ENCODE measurements at regions not wholly inside any gene's neighbourhood (a gene's known extent, or its start where the extent isn't known, plus 50 kb on each side); places are given as distances from the start of the nearest gene placed in this dataset.

- H3K4me1 ChIP-seq (ENCODE audit: insufficient read depth, low read length), result peaks cover 9% of the 10 kb centered on the region; the same call in 1 of the 2 replicates
- H4K5ac ChIP-seq (ENCODE audit: insufficient read length, low read depth, low read length), result no peak overlapping the region
- H3K23me2 ChIP-seq (ENCODE audit: insufficient read length, low read depth, low read length, poor library complexity, severe bottlenecking), result no peaks in the 10 kb centered on the region
- H2BK15ac ChIP-seq (ENCODE audit: low read depth, low read length), result no peak overlapping the region
- H2AK5ac ChIP-seq (ENCODE audit: insufficient read length, low read length), result no peak overlapping the region
- Mint-ChIP-seq H3K4me3 (no peak overlapping the region), H3K36me3 (ENCODE audit: insufficient read depth in 1 of 3, low read depth in 3 of 3) (peaks cover 0 to 4% (median 0%) of the 10 kb centered on the region in 3 experiments; a peak in 1 of 7 replicates), H3K9me3 (no peaks in the 10 kb centered on the region), H3K4me1 (peaks cover 35 to 51% of the 10 kb centered on the region in 2 experiments), H3K27me3 (ENCODE audit: low read depth) (no peaks in the 10 kb centered on the region), H3K27ac (no peak overlapping the region)
- no peak overlapping the region for H3K27ac ChIP-seq (ENCODE audit: insufficient read length, low read depth, low read length)
- H3K79me2 ChIP-seq (ENCODE audit: insufficient read depth, low read length), result no peaks in the 10 kb centered on the region
- H3T11ph ChIP-seq (ENCODE audit: low read length), result no peak overlapping the region
- no peak for DNase-seq
- no peak overlapping the region for H2AFZ ChIP-seq (ENCODE audit: low read length)
- no peak overlapping the region for H3K4me2 ChIP-seq (ENCODE audit: insufficient read depth, insufficient read length, low read length)
- no peak overlapping the region for H2BK20ac ChIP-seq (ENCODE audit: low read depth, low read length, poor library complexity, severe bottlenecking)
- no peak for TF ChIP-seq CTCF (conservative IDR thresholded peaks at IDR 0.05)
- H4K8ac ChIP-seq (replicated peaks; ENCODE audit: insufficient read length, low read depth, low read length), result no peak overlapping the region
- H3K9ac ChIP-seq (ENCODE audit: extremely low read depth, insufficient read length, low read length), result no peak overlapping the region
- no peaks in the 10 kb centered on the region for H3K9me3 ChIP-seq (ENCODE audit: control insufficient read depth, low read depth, low read length)
- no peaks in the 10 kb centered on the region for H3K27me3 ChIP-seq (ENCODE audit: insufficient read depth, low read length)
- H3K79me1 ChIP-seq (ENCODE audit: insufficient read depth, low read depth, low read length, poor library complexity, severe bottlenecking), result no peaks in the 10 kb centered on the region
- H3K14ac ChIP-seq (ENCODE audit: insufficient read depth, low read length), result no peak overlapping the region
- no peak overlapping the region for H3K56ac ChIP-seq (ENCODE audit: insufficient read length, low read depth, low read length)
- no CpG with 5 or more reads among the region's 1 CpG for WGBS (ENCODE audit: extremely low coverage, insufficient read length, low lambda C conversion rate)
- H4K91ac ChIP-seq (ENCODE audit: insufficient read length, low read depth, low read length), result no peak overlapping the region
- H3K23ac ChIP-seq (ENCODE audit: insufficient read length, low read depth, low read length), result no peak overlapping the region
- H2BK12ac ChIP-seq (ENCODE audit: insufficient read length, low read depth, low read length), result no peak overlapping the region
- H3K18ac ChIP-seq (ENCODE audit: insufficient read length, low read depth, low read length), result no peak overlapping the region
- H2BK5ac ChIP-seq (ENCODE audit: insufficient read length, low read length), result no peak overlapping the region
- no peaks in the 10 kb centered on the region for H4K20me1 ChIP-seq (ENCODE audit: control insufficient read depth, insufficient read depth, insufficient read length)
- H2BK120ac ChIP-seq (ENCODE audit: low read depth, low read length, poor library complexity, severe bottlenecking), result no peak overlapping the region
- no peak overlapping the region for H3K4ac ChIP-seq (ENCODE audit: low read depth, low read length)
Measured at GRCh38 chr18:51520676-51521180, 323.2 kb upstream of the MEX3C start.
